Stimulated activated CD4-positive, alpha-beta T cell treated with anti-CD3 and anti-CD28 coated beads, TNF-alpha, amount 100 ng/mL, for 48 hours (primary cell): ENCODE measurements at regions not wholly inside any gene's neighbourhood (a gene's known extent, or its start where the extent isn't known, plus 50 kb on each side); places are given as distances from the start of the nearest gene placed in this dataset.
"Not testable (repeated sequence)": the region's sequence is repeated elsewhere in the genome, so short reads cannot be mapped to it uniquely, and the experiment has no call there.

Experiments
- DNase-seq, 3 donors: peaks; one replicate each; pipeline ENCODE4 v3.0.0-alpha.2; 2020; ENCODE audit warnings: low read depth in 3 of 3

- DNase-seq, result no peak
These were observed 520.7 kb upstream of the AADAT start for GRCh38 chr4:170610434-170610833.

- no peak for DNase-seq
These were observed 510.1 kb upstream of the AADAT start for GRCh38 chr4:170599894-170600293.

GRCh38 chr4:170591076-170591475 lies 501.3 kb upstream of the AADAT start:
- no peak for DNase-seq

GRCh38 chr4:170589597-170590191 lies 499.9 kb upstream of the AADAT start:
- DNase-seq, result no peak

GRCh38 chr4:170581969-170582368 lies 492.2 kb upstream of the AADAT start:
- DNase-seq, result no peak

GRCh38 chr4:170581322-170581721 lies 491.6 kb upstream of the AADAT start:
- DNase-seq, result no peak

- DNase-seq, result no peak
These were observed 490.9 kb upstream of the AADAT start for GRCh38 chr4:170580651-170581050.

GRCh38 chr4:170538821-170539473 lies 449.2 kb upstream of the AADAT start:
- no peak for DNase-seq

- DNase-seq, result no peak
These were observed 440.3 kb upstream of the AADAT start for GRCh38 chr4:170529748-170530722.

GRCh38 chr4:170526471-170526870 lies 436.7 kb upstream of the AADAT start:
- no peak for DNase-seq

GRCh38 chr4:170522427-170522970 lies 432.7 kb upstream of the AADAT start:
- DNase-seq, result no peak

GRCh38 chr4:170497689-170498088 lies 407.9 kb upstream of the AADAT start:
- DNase-seq, result no peak

- DNase-seq, result no peak
These were observed 407.4 kb upstream of the AADAT start for GRCh38 chr4:170497112-170497511.

GRCh38 chr4:170491981-170492380 lies 402.2 kb upstream of the AADAT start:
- no peak for DNase-seq

GRCh38 chr4:170476351-170476750 lies 386.6 kb upstream of the AADAT start:
- DNase-seq, result no peak

- DNase-seq, result no peak
These were observed 375.7 kb upstream of the AADAT start for GRCh38 chr4:170465429-170465828.

GRCh38 chr4:170464614-170465197 lies 374.9 kb upstream of the AADAT start:
- no peak for DNase-seq

- DNase-seq, result no peak
These were observed 357.0 kb upstream of the AADAT start for GRCh38 chr4:170446782-170447181.

- not testable (repeated sequence) for DNase-seq
These were observed 351.4 kb upstream of the AADAT start for GRCh38 chr4:170441146-170441545.

GRCh38 chr4:170428929-170429328 lies 339.2 kb upstream of the AADAT start:
- DNase-seq, result no peak

- DNase-seq, result no peak
These were observed 335.9 kb upstream of the AADAT start for GRCh38 chr4:170425521-170426143.
